GM20000 (cell line): ENCODE measurements at regions not wholly inside any gene's neighbourhood (a gene's known extent, or its start where the extent isn't known, plus 50 kb on each side); places are given as distances from the start of the nearest gene placed in this dataset.
"Not testable (repeated sequence)": the region's sequence is repeated elsewhere in the genome, so short reads cannot be mapped to it uniquely, and the experiment has no call there.

Experiments used
- DNase-seq: peaks from one replicate; pipeline ENCODE4 v3.0.0; 2012; ENCODE audit warnings: low spot score
- TF ChIP-seq, protein P1 (sequence below): IDR thresholded peaks from 2 replicates; pipeline ENCODE4 v1.5.1; 2012; ENCODE audit warnings: mild to moderate bottlenecking, control low read depth; ENCODE audit errors: extremely low read depth, missing control alignments

DNA sequence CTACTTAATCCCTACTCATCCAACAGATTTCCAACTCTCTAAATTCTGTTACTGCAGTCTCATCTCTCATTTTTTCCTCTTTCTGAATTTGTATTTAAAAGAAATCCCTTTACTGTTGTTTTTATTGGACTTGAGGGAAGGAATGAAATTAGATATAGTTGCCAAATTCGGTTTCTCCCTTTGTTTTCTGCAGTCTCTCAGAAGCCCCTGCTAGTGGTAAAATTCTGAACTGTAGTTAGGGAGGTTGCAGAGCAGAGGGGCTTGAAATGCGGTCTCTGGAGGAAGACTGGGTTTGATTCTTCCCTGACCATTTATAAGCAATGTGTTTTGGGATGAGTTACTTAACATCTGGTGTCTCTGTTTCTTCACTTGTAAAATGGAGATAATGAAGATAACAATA, 106.3 kb upstream of the TBX18 start:
- DNase-seq, result no peak
- TF ChIP-seq, protein P1, sequence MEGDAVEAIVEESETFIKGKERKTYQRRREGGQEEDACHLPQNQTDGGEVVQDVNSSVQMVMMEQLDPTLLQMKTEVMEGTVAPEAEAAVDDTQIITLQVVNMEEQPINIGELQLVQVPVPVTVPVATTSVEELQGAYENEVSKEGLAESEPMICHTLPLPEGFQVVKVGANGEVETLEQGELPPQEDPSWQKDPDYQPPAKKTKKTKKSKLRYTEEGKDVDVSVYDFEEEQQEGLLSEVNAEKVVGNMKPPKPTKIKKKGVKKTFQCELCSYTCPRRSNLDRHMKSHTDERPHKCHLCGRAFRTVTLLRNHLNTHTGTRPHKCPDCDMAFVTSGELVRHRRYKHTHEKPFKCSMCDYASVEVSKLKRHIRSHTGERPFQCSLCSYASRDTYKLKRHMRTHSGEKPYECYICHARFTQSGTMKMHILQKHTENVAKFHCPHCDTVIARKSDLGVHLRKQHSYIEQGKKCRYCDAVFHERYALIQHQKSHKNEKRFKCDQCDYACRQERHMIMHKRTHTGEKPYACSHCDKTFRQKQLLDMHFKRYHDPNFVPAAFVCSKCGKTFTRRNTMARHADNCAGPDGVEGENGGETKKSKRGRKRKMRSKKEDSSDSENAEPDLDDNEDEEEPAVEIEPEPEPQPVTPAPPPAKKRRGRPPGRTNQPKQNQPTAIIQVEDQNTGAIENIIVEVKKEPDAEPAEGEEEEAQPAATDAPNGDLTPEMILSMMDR, result no peak

DNA sequence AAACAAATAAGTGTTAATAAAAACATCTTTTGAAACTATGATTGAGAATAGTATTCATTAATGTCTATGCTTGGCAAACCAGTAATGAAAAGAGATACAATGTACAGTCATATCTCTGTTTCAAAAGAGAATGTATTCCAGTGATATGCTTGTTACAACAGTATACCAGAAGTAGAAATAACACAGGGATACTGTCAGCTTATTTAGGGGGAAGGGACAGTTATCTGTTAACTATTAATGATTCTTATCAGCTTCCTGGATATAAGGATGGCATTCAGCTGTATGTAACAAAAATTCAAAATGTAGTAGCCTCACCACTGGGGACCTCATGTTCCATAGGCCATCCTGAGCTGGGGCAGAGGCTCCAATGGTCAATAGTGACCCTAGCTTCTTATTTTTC, 103.8 kb upstream of the TBX18 start:
- DNase-seq, result no peak
- TF ChIP-seq, protein P1, result no peak

DNA sequence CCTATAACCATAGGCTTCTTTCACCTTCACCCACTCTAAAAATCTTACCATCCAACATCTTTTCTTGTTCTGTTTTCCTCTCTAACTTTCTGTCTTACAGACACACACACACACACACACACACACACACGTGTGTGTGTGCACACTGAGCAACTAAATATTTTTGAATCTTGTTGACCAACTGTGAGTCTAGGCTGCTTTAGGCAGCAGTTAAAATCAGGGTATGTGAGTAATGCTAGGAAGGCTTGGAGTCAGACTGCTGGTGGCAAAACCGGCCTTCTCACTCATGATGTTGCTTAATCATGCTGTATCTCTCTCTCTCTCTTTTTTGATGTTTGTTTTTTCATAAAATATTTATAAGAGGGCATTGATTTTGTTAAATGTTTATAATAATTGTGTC, 103.1 kb upstream of the TBX18 start:
- DNase-seq, result no peak
- TF ChIP-seq, protein P1, result no peak

DNA sequence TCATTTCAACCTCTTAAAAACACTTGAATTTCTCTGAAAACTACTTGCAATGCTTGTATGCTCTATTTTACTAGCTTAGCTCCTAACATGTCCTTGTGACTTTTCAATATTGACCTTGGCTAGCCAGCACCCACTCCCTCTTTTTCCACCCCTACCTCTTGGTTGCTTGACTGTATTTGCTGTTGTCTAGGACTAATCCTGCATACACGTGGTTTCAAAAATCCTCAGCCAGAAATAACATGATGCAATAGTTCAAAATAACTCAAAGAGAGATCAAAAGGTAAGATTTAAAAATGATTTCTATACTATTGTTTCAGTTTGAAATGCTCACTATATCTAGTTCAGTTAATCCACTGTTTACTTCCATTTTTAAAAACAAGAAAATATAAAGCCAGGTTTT, 102.3 kb upstream of the TBX18 start:
- no peak for DNase-seq
- TF ChIP-seq, protein P1, result no peak

DNA sequence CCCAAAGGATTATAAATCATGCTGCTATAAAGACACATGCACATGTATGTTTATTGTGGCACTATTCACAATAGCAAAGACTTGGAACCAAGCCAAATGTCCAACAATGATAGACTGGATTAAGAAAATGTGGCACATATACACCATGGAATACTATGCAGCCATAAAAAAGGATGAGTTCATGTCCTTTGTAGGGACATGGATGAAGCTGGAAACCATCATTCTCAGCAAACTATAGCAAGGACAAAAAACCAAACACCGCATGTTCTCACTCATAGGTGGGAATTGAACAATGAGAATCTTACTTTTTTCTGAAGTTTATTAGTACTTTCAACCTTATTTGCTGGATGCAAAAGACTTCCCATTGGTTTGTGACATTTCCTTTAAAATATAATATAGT, 101.0 kb upstream of the TBX18 start:
- DNase-seq, result not testable (repeated sequence)

DNA sequence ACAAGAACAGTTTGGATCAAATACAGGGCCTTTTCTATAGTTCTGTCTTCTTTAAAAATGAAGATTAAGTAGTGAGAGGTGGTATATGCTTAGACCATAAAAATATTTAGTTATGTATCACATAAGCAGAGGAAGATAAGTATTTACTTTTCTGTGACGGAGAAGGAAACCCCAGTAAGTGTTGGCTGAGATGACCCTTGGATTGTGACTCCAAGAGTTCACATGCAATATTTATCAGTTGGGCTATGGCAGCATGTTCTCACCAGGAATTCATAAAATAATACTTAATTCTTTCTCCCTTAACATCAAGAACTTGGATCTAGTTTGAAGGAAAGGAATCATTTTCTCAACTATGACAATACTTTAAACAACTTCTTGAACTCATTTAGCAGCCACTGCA, 98.4 kb upstream of the TBX18 start:
- TF ChIP-seq, protein P1, result no peak
- no peak for DNase-seq

DNA sequence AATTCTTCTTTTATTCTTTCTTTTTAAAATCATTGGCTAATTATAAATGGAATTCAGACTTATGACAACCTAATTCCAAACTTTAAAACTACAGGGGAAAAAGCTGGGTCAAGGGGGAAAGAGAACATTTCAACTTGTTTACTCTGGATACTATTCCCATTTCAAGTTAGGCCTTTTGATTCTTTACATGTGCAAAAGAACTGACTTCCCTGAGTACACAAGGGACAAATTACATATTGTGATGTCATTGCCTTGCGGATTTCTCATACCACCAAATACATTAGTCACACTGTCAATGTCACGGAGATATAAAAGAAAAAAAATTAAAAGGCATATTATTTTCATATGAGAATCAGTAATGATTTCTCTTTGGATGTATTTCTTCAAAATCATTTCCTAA, 96.5 kb upstream of the TBX18 start:
- TF ChIP-seq, protein P1, result no peak
- no peak for DNase-seq

DNA sequence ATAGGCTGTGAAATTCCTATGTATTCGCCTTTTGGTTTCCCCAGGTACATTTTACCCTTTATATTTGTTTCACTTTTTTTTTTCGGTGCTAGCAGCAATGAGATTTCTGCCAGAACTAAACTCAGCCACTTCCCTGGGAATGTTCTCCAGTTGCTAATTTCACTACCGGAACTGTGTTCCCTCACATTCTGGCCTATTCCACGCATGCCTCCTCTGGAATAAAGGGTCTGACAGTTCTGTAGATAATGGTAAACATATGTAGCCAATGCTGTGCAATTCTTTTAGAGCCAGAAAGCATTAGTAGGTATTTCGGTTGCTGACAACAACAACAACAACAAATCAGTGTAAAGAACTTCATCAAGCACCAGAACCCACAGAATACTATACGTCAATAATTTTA, 96.1 kb upstream of the TBX18 start:
- TF ChIP-seq, protein P1, result no peak

More for the DNA sequence above, 96.1 kb upstream of the TBX18 start:
- no peak for DNase-seq
